SK-N-MC (cell line): ENCODE measurements at regions not wholly inside any gene's neighbourhood (a gene's known extent, or its start where the extent isn't known, plus 50 kb on each side); places are given as distances from the start of the nearest gene placed in this dataset.

Source experiments
- DNase-seq: peaks from one replicate; pipeline ENCODE4 v3.0.0-alpha.2; 2011; ENCODE audit warnings: low read depth, low spot score
- H3K27ac ChIP-seq: fragments of 200-600 bp; sonication (generic); 2 replicates; pipeline ENCODE4 v1.5.1; 2016; ENCODE audit warnings: mixed run types
- H3K36me3 ChIP-seq: fragments of 200-600 bp; sonication (generic); 2 replicates; pipeline ENCODE4 v1.6.1; 2017; ENCODE audit warnings: antibody characterized with exemption, low read length, mixed read lengths; ENCODE audit not compliant: insufficient read depth
- H3K4me3 ChIP-seq: fragments of 200-600 bp; sonication (generic); 2 replicates; pipeline ENCODE4 v1.5.1; 2016
- H3K9ac ChIP-seq: fragments of 200-600 bp; sonication (generic); 2 replicates; pipeline ENCODE4 v1.8.0; 2017; ENCODE audit warnings: mixed run types, mixed read lengths; ENCODE audit not compliant: insufficient read length
- H3K9me3 ChIP-seq: fragments of 200-600 bp; sonication (generic); 2 replicates; pipeline ENCODE4 v1.6.1; 2017; ENCODE audit warnings: low read depth, mild to moderate bottlenecking, antibody characterized with exemption, low read length, moderate library complexity, mixed read lengths
- EZH2 ChIP-seq: fragments of 200-600 bp; sonication (generic); IDR thresholded peaks from one replicate; pipeline ENCODE4 v1.6.1; 2017; ENCODE audit warnings: antibody characterized with exemption
- FOXP2 ChIP-seq: optimal IDR thresholded peaks from 2 replicates; pipeline ENCODE3; 2011; ENCODE audit warnings: mild to moderate bottlenecking, moderate library complexity; ENCODE audit not compliant: insufficient read depth; ENCODE audit errors: extremely low read length, control extremely low read depth
- POLR2AphosphoS5 ChIP-seq: IDR thresholded peaks from 2 replicates; pipeline ENCODE4 v1.6.1; 2012; ENCODE audit warnings: mild to moderate bottlenecking, low read depth, low read length, borderline replicate concordance

DNA sequence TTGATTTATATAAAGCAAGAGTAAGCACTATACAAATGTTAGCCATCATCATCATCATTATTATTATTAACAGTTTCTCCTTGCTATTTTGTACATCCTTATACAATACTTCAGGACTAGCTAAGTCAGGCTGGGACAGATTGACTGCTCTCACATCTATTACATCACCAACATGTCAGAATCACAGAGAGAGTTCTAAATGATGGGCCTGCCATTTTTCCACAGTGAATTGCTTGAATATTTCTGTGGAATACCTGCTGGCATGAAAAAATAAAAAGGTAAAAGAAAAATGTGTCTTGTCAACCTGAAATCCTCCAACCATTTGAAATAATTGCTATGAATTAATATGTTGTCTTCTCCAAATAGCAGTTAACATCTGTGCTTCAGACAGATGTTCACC lies 1311.3 kb downstream of the FAM181B start:
- no peak for DNase-seq
- TF ChIP-seq EZH2, result no peak
- TF ChIP-seq POLR2AphosphoS5, result no peak
- no peak for TF ChIP-seq FOXP2
- H3K27ac ChIP-seq, result no peak overlapping the region
- no peak overlapping the region for H3K4me3 ChIP-seq
- H3K9ac ChIP-seq, result no peak overlapping the region
- no peaks in the 10 kb centered on the region for H3K9me3 ChIP-seq
- no peaks in the 10 kb centered on the region for H3K36me3 ChIP-seq

DNA sequence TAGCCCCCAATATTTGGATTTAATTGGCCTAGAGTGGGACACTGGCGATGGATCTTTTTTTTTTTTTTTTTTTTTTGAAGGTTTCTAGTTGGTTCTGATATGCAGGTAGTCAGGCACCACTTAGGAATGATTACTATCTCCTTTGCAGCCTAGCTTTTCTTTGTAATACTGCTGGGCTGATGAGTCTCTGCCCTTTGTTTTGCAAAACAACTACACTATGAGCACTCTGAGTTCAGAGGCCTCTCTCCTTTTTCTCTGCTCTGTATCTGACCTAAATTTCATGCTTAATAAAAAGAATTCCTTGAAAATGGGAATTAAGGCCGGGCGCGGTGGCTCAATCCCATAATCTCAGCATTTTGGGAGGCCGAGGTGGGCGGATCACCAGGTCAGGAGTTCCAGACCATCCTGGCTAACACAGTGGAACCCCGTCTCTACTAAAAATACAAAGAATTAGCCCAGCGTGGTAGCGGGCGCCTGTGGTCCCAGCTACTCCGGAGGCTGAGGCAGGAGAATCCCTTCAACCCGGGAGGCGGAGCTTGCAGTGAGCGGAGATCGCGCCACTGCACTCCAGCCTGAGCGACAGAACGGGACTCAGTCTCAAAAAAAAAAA lies 1312.3 kb downstream of the FAM181B start:
- TF ChIP-seq FOXP2 (no peak), POLR2AphosphoS5 (no peak), EZH2 (no peak)
- H3K9me3 ChIP-seq, result no peaks in the 10 kb centered on the region
- no peak overlapping the region for H3K9ac ChIP-seq
- H3K36me3 ChIP-seq, result no peaks in the 10 kb centered on the region
- no peak overlapping the region for H3K4me3 ChIP-seq
- DNase-seq, result no peak
- H3K27ac ChIP-seq, result no peak overlapping the region

DNA sequence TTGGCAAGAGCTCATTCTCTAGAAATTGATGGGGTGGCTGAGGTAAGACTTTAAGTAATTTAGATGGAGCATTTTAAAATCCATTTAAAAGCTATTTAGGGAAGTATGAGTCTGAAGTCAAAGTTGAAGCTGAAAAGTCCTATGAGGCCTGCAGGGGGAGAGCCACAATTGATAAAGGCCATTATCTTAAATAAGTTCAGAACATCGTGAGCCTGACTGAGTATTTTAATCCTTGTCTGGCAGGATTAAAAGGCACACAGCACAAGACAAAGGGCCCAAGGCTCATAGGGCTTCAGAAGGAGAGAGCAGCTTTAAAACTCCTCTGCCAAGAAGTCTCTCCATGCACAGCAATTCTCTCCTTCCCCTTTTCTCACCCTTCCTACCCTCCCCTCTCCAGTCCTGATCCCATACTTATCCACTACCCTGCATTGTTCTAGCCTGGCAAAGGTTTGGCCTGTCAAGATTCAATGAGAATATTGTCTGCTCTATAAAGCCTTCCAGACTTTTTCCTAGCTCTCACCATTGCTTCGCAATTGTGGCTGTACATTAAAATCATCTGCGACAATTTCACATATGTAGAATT lies 1312.9 kb downstream of the FAM181B start:
- no peak overlapping the region for H3K4me3 ChIP-seq
- DNase-seq, result no peak
- no peak overlapping the region for H3K9ac ChIP-seq
- TF ChIP-seq FOXP2 (no peak), EZH2 (no peak), POLR2AphosphoS5 (no peak)
- no peak overlapping the region for H3K27ac ChIP-seq
- no peaks in the 10 kb centered on the region for H3K9me3 ChIP-seq
- H3K36me3 ChIP-seq, result no peaks in the 10 kb centered on the region

- H3K27ac ChIP-seq, result no peak overlapping the region
Measured at GRCh38 chr11:81397316-81397715, 1336.3 kb downstream of the FAM181B start.

DNA sequence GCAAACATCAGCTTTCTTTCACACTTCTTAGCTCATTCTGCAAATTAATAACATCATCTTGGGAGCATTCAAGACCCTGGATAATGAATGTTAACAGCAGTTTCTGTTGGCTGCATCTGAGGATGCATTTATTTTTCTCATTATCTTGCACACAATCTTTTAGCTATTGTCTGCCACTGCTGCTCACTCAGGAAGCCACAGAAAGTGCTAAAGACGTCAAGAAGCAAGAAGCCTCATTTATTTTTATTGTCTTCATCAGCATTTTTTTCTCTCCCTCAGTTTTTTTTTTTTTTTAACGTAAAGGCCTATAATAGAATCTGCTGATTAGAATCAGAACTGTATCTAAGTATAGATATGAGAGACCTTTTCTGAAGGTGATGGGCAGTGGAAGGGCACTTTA lies 1339.4 kb downstream of the FAM181B start:
- Histone ChIP-seq H3K36me3 (no peaks in the 10 kb centered on the region), H3K9ac (no peak overlapping the region), H3K27ac (no peak overlapping the region), H3K4me3 (no peak overlapping the region), H3K9me3 (no peaks in the 10 kb centered on the region)
- DNase-seq, result no peak
- TF ChIP-seq EZH2 (no peak), POLR2AphosphoS5 (no peak), FOXP2 (no peak)

More at GRCh38 chr11:81397316-81397715, 1336.3 kb downstream of the FAM181B start:
- DNase-seq, result no peak
- H3K9ac ChIP-seq, result no peak overlapping the region
- no peaks in the 10 kb centered on the region for H3K36me3 ChIP-seq
- no peaks in the 10 kb centered on the region for H3K9me3 ChIP-seq
- no peak overlapping the region for H3K4me3 ChIP-seq
- TF ChIP-seq FOXP2 (no peak), POLR2AphosphoS5 (no peak), EZH2 (no peak)

- no peak for DNase-seq
- Histone ChIP-seq H3K4me3 (no peak overlapping the region), H3K36me3 (no peaks in the 10 kb centered on the region), H3K9me3 (no peaks in the 10 kb centered on the region), H3K9ac (no peak overlapping the region), H3K27ac (no peak overlapping the region)
- no peak for TF ChIP-seq FOXP2
- TF ChIP-seq POLR2AphosphoS5, result no peak
- TF ChIP-seq EZH2, result no peak
Measured at GRCh38 chr11:81388326-81388725, 1345.3 kb downstream of the FAM181B start.

- Histone ChIP-seq H3K36me3 (no peaks in the 10 kb centered on the region), H3K27ac (no peak overlapping the region), H3K4me3 (no peak overlapping the region), H3K9me3 (no peaks in the 10 kb centered on the region), H3K9ac (no peak overlapping the region)
- no peak for DNase-seq
- TF ChIP-seq FOXP2 (no peak), EZH2 (no peak), POLR2AphosphoS5 (no peak)
Measured at GRCh38 chr11:81380395-81380794, 1353.3 kb downstream of the FAM181B start.

- H3K36me3 ChIP-seq, result no peaks in the 10 kb centered on the region
Measured at GRCh38 chr11:81377418-81377817, 1356.2 kb downstream of the FAM181B start.

GRCh38 chr11:81373986-81374385 lies 1359.7 kb downstream of the FAM181B start:
- H3K36me3 ChIP-seq, result no peaks in the 10 kb centered on the region
- no peak for DNase-seq
- H3K27ac ChIP-seq, result no peak overlapping the region
- no peaks in the 10 kb centered on the region for H3K9me3 ChIP-seq
- no peak overlapping the region for H3K4me3 ChIP-seq
- no peak overlapping the region for H3K9ac ChIP-seq
- TF ChIP-seq FOXP2 (no peak), POLR2AphosphoS5 (no peak), EZH2 (no peak)

More at GRCh38 chr11:81377418-81377817, 1356.2 kb downstream of the FAM181B start:
- Histone ChIP-seq H3K9me3 (no peaks in the 10 kb centered on the region), H3K4me3 (no peak overlapping the region), H3K9ac (no peak overlapping the region), H3K27ac (no peak overlapping the region)
- DNase-seq, result no peak
- TF ChIP-seq FOXP2 (no peak), EZH2 (no peak), POLR2AphosphoS5 (no peak)
